MCF 10A (cell line): ENCODE measurements at regions not wholly inside any gene's neighbourhood (a gene's known extent, or its start where the extent isn't known, plus 50 kb on each side); places are given as distances from the start of the nearest gene placed in this dataset.

Experiments used
- BruUV-seq: library from RNA; stranded (reverse); fragments of 400-500 nt; replicated peaks from 2 replicates; lab custom pipeline; 2021; lab: Mats Ljungman, UMichigan
- CTCF ChIA-PET: fragments of 300-600 bp; sonication (Branson Sonifier 250); formaldehyde crosslinking; extraction: SDS; loops from one replicate; lab custom pipeline; 2021; ENCODE audit warnings: antibody characterized with exemption, inconsistent platforms; lab: Yijun Ruan, JAX
- POLR2A ChIA-PET: fragments of 300-600, 350-650 bp; sonication (Branson Sonifier 250); formaldehyde crosslinking; extraction: SDS; loops from one replicate; lab custom pipeline; 2020; ENCODE audit warnings: antibody characterized with exemption, inconsistent platforms; lab: Yijun Ruan, JAX
- DNase-seq: peaks from one replicate; pipeline ENCODE4 v3.0.0-alpha.2; 2018; ENCODE audit not compliant: unreplicated experiment
- H3K27ac Mint-ChIP-seq: one replicate; pipeline ENCODE4 v1.8.0; 2022; ENCODE audit warnings: mild to moderate bottlenecking, low read depth, mixed read lengths; ENCODE audit not compliant: unreplicated experiment
- H3K27me3 Mint-ChIP-seq: one replicate; pipeline ENCODE4 v1.8.0; 2022; ENCODE audit warnings: mixed read lengths; ENCODE audit not compliant: insufficient read depth, unreplicated experiment
- H3K36me3 Mint-ChIP-seq: one replicate; pipeline ENCODE4 v1.8.0; 2022; ENCODE audit warnings: mild to moderate bottlenecking, moderate library complexity, mixed read lengths; ENCODE audit not compliant: insufficient read depth, unreplicated experiment
- H3K4me1 Mint-ChIP-seq: one replicate; pipeline ENCODE4 v1.8.0; 2022; ENCODE audit warnings: mixed read lengths; ENCODE audit not compliant: insufficient read depth, unreplicated experiment
- H3K4me3 Mint-ChIP-seq: one replicate; pipeline ENCODE4 v1.8.0; 2022; ENCODE audit warnings: mild to moderate bottlenecking, moderate library complexity, mixed read lengths; ENCODE audit not compliant: unreplicated experiment
- H3K9me3 Mint-ChIP-seq: one replicate; pipeline ENCODE4 v1.8.0; 2022; ENCODE audit warnings: mixed read lengths; ENCODE audit not compliant: unreplicated experiment
- intact Hi-C: fragments of 100-400 bp; cut with micrococcal nuclease; formaldehyde crosslinking; loops from 2 replicates; pipeline ENCODE4 v1.14.1; 2022
- TF ChIP-seq, protein P1 (sequence below): fragments of 200-600 bp; IDR thresholded peaks from one replicate; pipeline ENCODE4 v1.8.0; 2022; ENCODE audit warnings: antibody characterized with exemption, mild to moderate bottlenecking; ENCODE audit not compliant: unreplicated experiment

DNA sequence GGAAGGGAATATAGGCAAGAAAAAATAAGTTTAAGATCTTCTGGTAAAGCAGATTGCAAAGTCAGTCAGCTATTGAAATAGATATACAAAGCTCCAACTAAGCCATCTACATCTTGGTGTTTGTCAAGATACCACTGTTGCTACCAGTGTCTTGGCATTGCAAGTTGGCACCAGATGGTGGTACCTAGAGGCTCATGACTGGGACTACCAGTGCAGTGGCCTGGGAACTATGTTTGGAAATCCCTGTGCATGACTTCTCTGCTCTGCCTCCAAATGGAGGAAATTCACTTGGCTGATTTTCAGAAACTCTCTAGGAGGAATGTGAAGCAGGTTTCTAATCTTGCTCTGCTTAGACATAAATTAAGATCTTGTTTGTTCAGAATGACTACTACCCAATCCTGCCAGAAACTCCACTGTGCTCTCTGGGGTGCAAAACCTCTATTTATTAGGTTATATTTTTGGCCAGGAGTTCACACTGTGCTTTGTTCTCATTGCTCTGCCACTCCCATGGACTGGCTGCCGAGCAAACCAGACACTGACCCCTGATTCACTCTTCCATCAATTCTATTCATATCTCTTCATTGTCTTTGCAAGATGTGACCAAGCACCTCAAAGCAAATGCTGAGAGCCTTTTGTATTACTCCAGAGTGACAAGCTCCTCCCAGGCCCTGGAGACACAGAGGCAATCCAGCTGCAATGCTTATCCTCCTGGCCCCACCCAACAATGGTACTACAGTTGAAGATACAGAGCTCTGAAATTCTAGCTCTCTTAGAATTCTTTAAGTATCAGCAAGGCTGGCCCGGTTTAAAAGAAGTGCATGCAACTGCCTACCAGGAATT, 272.3 kb upstream of the FGF16 start:
- intact Hi-C loops, result no loop called here
- POLR2A ChIA-PET, result no interaction called here
- DNase-seq, result no peak
- Mint-ChIP-seq H3K36me3 (no peaks in the 10 kb centered on the region), H3K27ac (no peak overlapping the region), H3K4me3 (no peak overlapping the region), H3K27me3 (no peaks in the 10 kb centered on the region), H3K9me3 (peaks cover 33% of the 10 kb centered on the region), H3K4me1 (no peaks in the 10 kb centered on the region)
- BruUV-seq, result no TSS peak
- CTCF ChIA-PET, result no interaction called here
- TF ChIP-seq, protein P1, sequence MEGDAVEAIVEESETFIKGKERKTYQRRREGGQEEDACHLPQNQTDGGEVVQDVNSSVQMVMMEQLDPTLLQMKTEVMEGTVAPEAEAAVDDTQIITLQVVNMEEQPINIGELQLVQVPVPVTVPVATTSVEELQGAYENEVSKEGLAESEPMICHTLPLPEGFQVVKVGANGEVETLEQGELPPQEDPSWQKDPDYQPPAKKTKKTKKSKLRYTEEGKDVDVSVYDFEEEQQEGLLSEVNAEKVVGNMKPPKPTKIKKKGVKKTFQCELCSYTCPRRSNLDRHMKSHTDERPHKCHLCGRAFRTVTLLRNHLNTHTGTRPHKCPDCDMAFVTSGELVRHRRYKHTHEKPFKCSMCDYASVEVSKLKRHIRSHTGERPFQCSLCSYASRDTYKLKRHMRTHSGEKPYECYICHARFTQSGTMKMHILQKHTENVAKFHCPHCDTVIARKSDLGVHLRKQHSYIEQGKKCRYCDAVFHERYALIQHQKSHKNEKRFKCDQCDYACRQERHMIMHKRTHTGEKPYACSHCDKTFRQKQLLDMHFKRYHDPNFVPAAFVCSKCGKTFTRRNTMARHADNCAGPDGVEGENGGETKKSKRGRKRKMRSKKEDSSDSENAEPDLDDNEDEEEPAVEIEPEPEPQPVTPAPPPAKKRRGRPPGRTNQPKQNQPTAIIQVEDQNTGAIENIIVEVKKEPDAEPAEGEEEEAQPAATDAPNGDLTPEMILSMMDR, result no peak

DNA sequence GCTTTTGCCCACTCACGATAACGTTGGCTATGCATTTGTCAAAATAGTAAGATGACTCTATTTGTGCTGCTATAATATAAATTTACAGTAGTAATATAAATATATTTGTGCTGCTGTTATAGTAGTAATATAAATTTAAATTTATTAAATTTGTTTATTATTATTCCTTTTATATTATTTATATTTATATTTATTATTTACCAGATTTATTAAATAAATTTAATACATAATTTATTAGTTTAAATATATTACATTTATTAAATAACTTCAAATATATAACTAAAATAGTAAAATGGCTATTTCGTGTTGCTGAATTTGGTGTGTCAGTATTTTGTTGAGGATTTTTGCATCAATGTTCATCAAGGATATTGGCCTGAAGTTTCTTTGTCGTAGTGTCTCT, 246.5 kb upstream of the FGF16 start:
- intact Hi-C loops, result no loop called here

DNA sequence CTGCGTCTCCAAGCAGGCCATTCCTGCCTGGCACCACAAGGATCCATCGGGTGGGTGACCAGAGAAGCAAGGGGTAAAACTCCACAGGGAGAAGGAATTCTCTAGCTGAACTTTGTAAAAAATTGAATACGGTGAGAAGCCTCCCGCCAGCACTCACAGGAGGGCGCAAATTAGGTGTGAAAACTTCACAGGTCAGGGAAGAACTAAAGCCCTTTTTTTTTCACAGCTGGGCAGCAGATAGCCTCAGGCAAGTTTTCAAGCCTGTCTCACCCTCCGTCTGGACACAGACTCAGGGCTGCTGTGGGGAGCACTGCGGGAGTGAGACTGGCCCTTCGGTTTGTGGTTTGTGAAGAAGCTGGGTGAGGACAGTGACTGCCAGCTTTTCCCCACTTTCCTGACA, 224.1 kb upstream of the FGF16 start:
- BruUV-seq, result no TSS peak
- DNase-seq, result no peak
- no peaks in the 10 kb centered on the region for H3K36me3 Mint-ChIP-seq
- no peak overlapping the region for H3K27ac Mint-ChIP-seq
- intact Hi-C loops, result no loop called here
- H3K4me3 Mint-ChIP-seq, result no peak overlapping the region
- peaks cover 37% of the 10 kb centered on the region for H3K9me3 Mint-ChIP-seq
- TF ChIP-seq, protein P1, result no peak
- no peaks in the 10 kb centered on the region for H3K27me3 Mint-ChIP-seq
- H3K4me1 Mint-ChIP-seq, result no peaks in the 10 kb centered on the region
- ChIA-PET POLR2A (no interaction called here), CTCF (no interaction called here)

More for the DNA sequence above, 246.5 kb upstream of the FGF16 start:
- TF ChIP-seq, protein P1, result no peak
- H3K4me3 Mint-ChIP-seq, result no peak overlapping the region
- H3K4me1 Mint-ChIP-seq, result no peaks in the 10 kb centered on the region
- CTCF ChIA-PET, result interaction anchor here (0.7 kb wide), 1 partner anchor 214 kb away, joined by 3 read pairs; no protein-coding TSS in a partner anchor
- peaks cover 47% of the 10 kb centered on the region for H3K9me3 Mint-ChIP-seq
- H3K27me3 Mint-ChIP-seq, result no peaks in the 10 kb centered on the region
- H3K27ac Mint-ChIP-seq, result no peak overlapping the region
- no TSS peak for BruUV-seq
- no peak for DNase-seq
- no peaks in the 10 kb centered on the region for H3K36me3 Mint-ChIP-seq
- POLR2A ChIA-PET, result interaction anchor here (0.6 kb wide), 1 partner anchor 103 kb away, joined by 3 read pairs; no protein-coding TSS in a partner anchor

DNA sequence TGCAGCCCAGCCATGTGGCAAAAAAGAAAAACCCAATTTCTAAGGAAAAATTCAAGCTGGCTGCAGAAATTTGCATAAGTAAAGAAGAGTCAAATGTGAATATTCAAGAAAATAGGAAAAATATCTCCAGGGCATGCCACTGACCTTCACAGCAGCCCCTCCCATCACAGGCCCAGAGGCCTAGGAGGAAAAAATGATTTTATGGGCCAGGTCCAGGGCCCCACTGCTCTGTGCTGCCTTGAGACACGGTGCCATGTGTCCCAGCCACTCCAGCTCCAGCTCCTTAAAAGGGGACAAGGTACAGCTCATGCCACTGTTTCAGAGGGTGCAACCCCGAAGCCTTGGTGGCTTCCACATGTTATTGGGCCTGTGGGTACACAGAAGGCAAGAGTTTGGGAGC, 182.7 kb upstream of the FGF16 start:
- no peak for DNase-seq
- H3K27ac Mint-ChIP-seq, result no peak overlapping the region
- H3K9me3 Mint-ChIP-seq, result peaks cover 65% of the 10 kb centered on the region
- H3K4me1 Mint-ChIP-seq, result no peaks in the 10 kb centered on the region
- no peaks in the 10 kb centered on the region for H3K36me3 Mint-ChIP-seq
- no peak overlapping the region for H3K4me3 Mint-ChIP-seq
- POLR2A ChIA-PET, result interaction anchor here (0.6 kb wide), 1 partner anchor 219 kb away, joined by 3 read pairs; no protein-coding TSS in a partner anchor
- TF ChIP-seq, protein P1, result no peak
- H3K27me3 Mint-ChIP-seq, result no peaks in the 10 kb centered on the region
- CTCF ChIA-PET, result no interaction called here
- intact Hi-C loops, result no loop called here
- no TSS peak for BruUV-seq
